H1 (cell line): ENCODE measurements at regions not wholly inside any gene's neighbourhood (a gene's known extent, or its start where the extent isn't known, plus 50 kb on each side); places are given as distances from the start of the nearest gene placed in this dataset.

Experiments used
- CBX8 ChIP-seq: fragments of 300-800, 300-1000 bp; sonication (generic); IDR thresholded peaks from 2 replicates; pipeline ENCODE4 v1.7.1; 2016; ENCODE audit warnings: low read depth, low read length, borderline replicate concordance
- CEBPB ChIP-seq: IDR thresholded peaks from 2 replicates; pipeline ENCODE4 v1.6.1; 2012; ENCODE audit warnings: low read depth, low read length
- GABPA ChIP-seq: IDR thresholded peaks from 2 replicates; pipeline ENCODE4 v1.6.1; 2011; ENCODE audit warnings: mild to moderate bottlenecking, low read length, moderate library complexity, borderline replicate concordance; ENCODE audit not compliant: insufficient read depth
- PHF8 ChIP-seq: fragments of 200-600 bp; sonication (generic); conservative IDR thresholded peaks from 2 replicates; pipeline ENCODE4 v1.7.1; 2012; ENCODE audit warnings: low read depth, mild to moderate bottlenecking, inconsistent platforms, low read length, moderate library complexity
- POLR2A ChIP-seq, 2 experiments: IDR thresholded peaks; 1 replicate in 1 of 2; 2 replicates in 1 of 2; pipeline ENCODE4 v1.6.1; 2011; ENCODE audit warnings: low read depth in 2 of 2, low read length in 2 of 2, mild to moderate bottlenecking in 2 of 2; ENCODE audit errors: control extremely low read depth in 1 of 2
- POLR2AphosphoS5 ChIP-seq: IDR thresholded peaks from 2 replicates; pipeline ENCODE4 v1.6.1; 2011; ENCODE audit warnings: low read depth, low read length
- RAD21 ChIP-seq, 2 experiments: IDR thresholded peaks in 1 of 2; conservative IDR thresholded peaks in 1 of 2; 2 replicates each; pipeline ENCODE4 v1.6.1; 2011; ENCODE audit warnings: low read depth in 2 of 2, low read length in 2 of 2, improper control_type of control experiment in 1 of 2, inconsistent platforms in 1 of 2, mild to moderate bottlenecking in 1 of 2, moderate library complexity in 1 of 2
- SRF ChIP-seq: IDR thresholded peaks from 2 replicates; pipeline ENCODE4 v1.6.1; 2011; ENCODE audit warnings: mild to moderate bottlenecking, low read depth, low read length, moderate library complexity
- TF ChIP-seq, protein P1 (sequence below), 3 experiments: IDR thresholded peaks; 1 replicate in 2 of 3; 2 replicates in 1 of 3; pipeline versions ENCODE4 v1.5.1 to v1.6.1; 2011; ENCODE audit warnings: low read length in 3 of 3, mild to moderate bottlenecking in 3 of 3, inconsistent platforms in 2 of 3, low read depth in 1 of 3, moderate library complexity in 1 of 3; ENCODE audit not compliant: insufficient read depth in 1 of 3; ENCODE audit errors: control extremely low read depth in 1 of 3

DNA sequence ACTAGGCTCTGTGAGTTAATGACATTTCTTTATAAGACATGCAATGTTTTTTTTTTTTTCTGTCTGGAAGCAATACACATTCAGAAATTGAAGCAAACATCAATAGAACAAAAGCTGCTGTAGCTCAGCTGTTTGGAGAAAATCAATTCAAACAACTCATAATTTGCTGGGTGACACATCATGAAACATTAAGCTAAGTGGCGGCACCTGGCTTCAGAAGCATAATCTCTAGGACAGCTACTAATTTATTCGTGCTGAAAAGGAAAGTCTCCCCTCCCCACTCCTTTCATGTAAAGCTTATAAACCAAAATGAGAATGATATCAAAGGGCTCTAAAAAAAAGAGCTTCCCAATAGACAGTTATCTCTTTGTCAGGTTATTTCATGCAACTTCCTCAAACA lies 73.9 kb downstream of the LUZP4 start:
- TF ChIP-seq CEBPB, result no peak
- no peak for TF ChIP-seq POLR2A (IDR thresholded peaks at IDR 0.05; ENCODE audit: control extremely low read depth in 1 of 2, low read depth in 2 of 2, low read length in 2 of 2)
- no peak for TF ChIP-seq PHF8
- no peak for TF ChIP-seq GABPA
- no peak for TF ChIP-seq RAD21 (IDR thresholded peaks at IDR 0.05 in 1 of 2, conservative IDR thresholded peaks at IDR 0.05 in 1 of 2; ENCODE audit: low read depth in 2 of 2, low read length in 2 of 2)
- TF ChIP-seq, protein P1, sequence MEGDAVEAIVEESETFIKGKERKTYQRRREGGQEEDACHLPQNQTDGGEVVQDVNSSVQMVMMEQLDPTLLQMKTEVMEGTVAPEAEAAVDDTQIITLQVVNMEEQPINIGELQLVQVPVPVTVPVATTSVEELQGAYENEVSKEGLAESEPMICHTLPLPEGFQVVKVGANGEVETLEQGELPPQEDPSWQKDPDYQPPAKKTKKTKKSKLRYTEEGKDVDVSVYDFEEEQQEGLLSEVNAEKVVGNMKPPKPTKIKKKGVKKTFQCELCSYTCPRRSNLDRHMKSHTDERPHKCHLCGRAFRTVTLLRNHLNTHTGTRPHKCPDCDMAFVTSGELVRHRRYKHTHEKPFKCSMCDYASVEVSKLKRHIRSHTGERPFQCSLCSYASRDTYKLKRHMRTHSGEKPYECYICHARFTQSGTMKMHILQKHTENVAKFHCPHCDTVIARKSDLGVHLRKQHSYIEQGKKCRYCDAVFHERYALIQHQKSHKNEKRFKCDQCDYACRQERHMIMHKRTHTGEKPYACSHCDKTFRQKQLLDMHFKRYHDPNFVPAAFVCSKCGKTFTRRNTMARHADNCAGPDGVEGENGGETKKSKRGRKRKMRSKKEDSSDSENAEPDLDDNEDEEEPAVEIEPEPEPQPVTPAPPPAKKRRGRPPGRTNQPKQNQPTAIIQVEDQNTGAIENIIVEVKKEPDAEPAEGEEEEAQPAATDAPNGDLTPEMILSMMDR (IDR thresholded peaks at IDR 0.05; ENCODE audit: control extremely low read depth in 1 of 3, insufficient read depth in 1 of 3, low read depth in 1 of 3, low read length in 3 of 3), result no peak
- no peak for TF ChIP-seq CBX8
- TF ChIP-seq SRF, result no peak
- no peak for TF ChIP-seq POLR2AphosphoS5
